Thoracic aorta (tissue), 2 donors: ENCODE measurements at regions not wholly inside any gene's neighbourhood (a gene's known extent, or its start where the extent isn't known, plus 50 kb on each side); places are given as distances from the start of the nearest gene placed in this dataset.

ENCODE experiments used
- ATAC-seq: fragments of 150-250 bp; one replicate; pipeline ENCODE4 v1.8.0; 2017; ENCODE audit warnings: low read depth; ENCODE audit not compliant: insufficient number of reproducible peaks, low FRiP score
- DNase-seq: peaks from one replicate; pipeline ENCODE4 v3.0.0-alpha.2; 2020; ENCODE audit warnings: low spot score
- H3K27ac ChIP-seq, 2 donors: fragments of 200-600 bp; sonication (generic); 1 replicate in 1 of 2; 2 replicates in 1 of 2; pipeline ENCODE4 v1.5.1; 2016; ENCODE audit warnings: mild to moderate bottlenecking in 2 of 2, moderate library complexity in 2 of 2
- H3K27me3 ChIP-seq: fragments of 200-600 bp; sonication (generic); replicated peaks from 2 replicates; pipeline ENCODE4 v1.6.0; 2016; ENCODE audit warnings: mild to moderate bottlenecking; ENCODE audit not compliant: insufficient read depth
- H3K36me3 ChIP-seq: fragments of 200-600 bp; sonication (generic); one replicate; pipeline ENCODE4 v1.5.1; 2016
- H3K4me1 ChIP-seq, 2 donors: fragments of 200-600 bp; sonication (generic); 1 replicate in 1 of 2; 2 replicates in 1 of 2; pipeline versions ENCODE4 v1.5.1 to v1.6.0; 2016; ENCODE audit warnings: low read depth in 2 of 2, mild to moderate bottlenecking in 1 of 2; ENCODE audit not compliant: control insufficient read depth in 1 of 2
- H3K4me3 ChIP-seq: fragments of 200-600 bp; sonication (generic); 2 replicates; pipeline ENCODE4 v1.5.1; 2016; ENCODE audit warnings: mild to moderate bottlenecking
- H3K9me3 ChIP-seq: fragments of 200-600 bp; sonication (generic); 2 replicates; pipeline ENCODE4 v1.5.1; 2016
- TF ChIP-seq, protein P1 (sequence below): fragments of 200-600 bp; sonication (generic); IDR thresholded peaks from one replicate; pipeline ENCODE4 v1.5.1; 2019; ENCODE audit warnings: antibody characterized with exemption

DNA sequence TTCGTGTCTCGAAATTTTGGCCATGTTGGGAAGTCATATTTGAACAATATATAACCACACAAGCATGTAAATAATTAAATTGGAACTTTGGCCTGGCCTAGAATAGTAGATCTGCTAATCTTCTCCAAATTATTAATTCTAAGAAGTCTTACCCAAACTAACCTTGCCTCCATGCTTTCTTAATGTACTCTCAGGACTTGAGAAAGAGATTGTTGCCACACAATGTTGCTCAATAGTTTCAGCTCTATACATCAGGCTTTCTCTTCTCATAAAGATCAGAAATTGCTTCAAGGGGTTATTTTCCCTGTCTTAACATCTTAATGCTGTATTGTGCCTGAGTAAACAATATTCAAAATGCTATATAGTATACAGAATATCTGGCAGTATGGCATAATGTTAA is 202.7 kb upstream of the LRIG1 start:
- no peak overlapping the region for H3K4me3 ChIP-seq
- H3K36me3 ChIP-seq = no peaks in the 10 kb centered on the region
- no peaks in the 10 kb centered on the region for H3K9me3 ChIP-seq
- no peak for DNase-seq
- no peaks in the 10 kb centered on the region for H3K4me1 ChIP-seq
- H3K27me3 ChIP-seq = no peaks in the 10 kb centered on the region
- ATAC-seq = no peak
- no peak overlapping the region for H3K27ac ChIP-seq
- TF ChIP-seq, protein P1, sequence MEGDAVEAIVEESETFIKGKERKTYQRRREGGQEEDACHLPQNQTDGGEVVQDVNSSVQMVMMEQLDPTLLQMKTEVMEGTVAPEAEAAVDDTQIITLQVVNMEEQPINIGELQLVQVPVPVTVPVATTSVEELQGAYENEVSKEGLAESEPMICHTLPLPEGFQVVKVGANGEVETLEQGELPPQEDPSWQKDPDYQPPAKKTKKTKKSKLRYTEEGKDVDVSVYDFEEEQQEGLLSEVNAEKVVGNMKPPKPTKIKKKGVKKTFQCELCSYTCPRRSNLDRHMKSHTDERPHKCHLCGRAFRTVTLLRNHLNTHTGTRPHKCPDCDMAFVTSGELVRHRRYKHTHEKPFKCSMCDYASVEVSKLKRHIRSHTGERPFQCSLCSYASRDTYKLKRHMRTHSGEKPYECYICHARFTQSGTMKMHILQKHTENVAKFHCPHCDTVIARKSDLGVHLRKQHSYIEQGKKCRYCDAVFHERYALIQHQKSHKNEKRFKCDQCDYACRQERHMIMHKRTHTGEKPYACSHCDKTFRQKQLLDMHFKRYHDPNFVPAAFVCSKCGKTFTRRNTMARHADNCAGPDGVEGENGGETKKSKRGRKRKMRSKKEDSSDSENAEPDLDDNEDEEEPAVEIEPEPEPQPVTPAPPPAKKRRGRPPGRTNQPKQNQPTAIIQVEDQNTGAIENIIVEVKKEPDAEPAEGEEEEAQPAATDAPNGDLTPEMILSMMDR = no peak

DNA sequence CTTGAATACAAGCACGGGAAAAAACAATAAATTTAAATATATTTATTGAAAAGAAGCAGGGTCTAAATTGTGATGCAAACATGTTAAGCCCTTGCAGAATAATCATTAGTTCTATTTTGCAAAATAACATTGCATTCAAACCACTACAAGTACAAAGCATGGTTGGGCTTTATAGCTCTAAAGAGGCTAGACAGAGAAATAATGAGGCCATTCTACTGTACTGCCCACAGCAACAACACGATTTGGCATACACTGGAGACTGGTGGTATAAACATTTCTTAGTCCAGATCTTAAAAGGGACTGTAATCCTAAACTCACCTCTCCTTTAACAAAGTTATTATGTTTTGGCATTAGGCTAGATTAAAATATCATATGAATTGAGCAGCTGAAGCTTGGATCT is 204.3 kb upstream of the LRIG1 start:
- H3K27me3 ChIP-seq = no peaks in the 10 kb centered on the region
- no peaks in the 10 kb centered on the region for H3K9me3 ChIP-seq
- H3K36me3 ChIP-seq = no peaks in the 10 kb centered on the region
- TF ChIP-seq, protein P1 = no peak
- no peak overlapping the region for H3K27ac ChIP-seq
- no peak overlapping the region for H3K4me3 ChIP-seq
- no peak for DNase-seq
- no peak for ATAC-seq
- H3K4me1 ChIP-seq = no peaks in the 10 kb centered on the region

DNA sequence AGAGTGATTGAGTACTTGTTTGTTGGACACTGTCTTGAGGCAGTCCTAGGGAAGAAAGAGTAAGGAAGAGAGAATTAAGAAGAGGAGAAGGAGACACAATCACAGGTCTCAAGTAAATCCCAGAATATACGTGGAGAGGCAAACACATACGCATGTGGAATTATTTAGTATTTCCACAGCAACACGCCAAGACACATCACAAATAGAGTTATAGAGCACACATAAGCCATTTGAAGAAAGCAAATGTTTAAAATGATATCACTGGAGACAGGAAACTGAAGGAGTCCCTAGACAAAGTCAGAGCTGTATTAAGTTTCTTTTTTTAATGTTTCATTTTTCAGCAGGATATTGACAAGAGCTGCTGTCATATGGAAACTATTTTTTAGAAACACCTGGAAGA is 206.1 kb upstream of the LRIG1 start:
- no peaks in the 10 kb centered on the region for H3K4me1 ChIP-seq
- H3K27ac ChIP-seq = no peak overlapping the region
- no peaks in the 10 kb centered on the region for H3K9me3 ChIP-seq
- H3K27me3 ChIP-seq = no peaks in the 10 kb centered on the region
- TF ChIP-seq, protein P1 = no peak
- H3K4me3 ChIP-seq = no peak overlapping the region
- H3K36me3 ChIP-seq = no peaks in the 10 kb centered on the region
- ATAC-seq (no peak), DNase-seq (no peak)

DNA sequence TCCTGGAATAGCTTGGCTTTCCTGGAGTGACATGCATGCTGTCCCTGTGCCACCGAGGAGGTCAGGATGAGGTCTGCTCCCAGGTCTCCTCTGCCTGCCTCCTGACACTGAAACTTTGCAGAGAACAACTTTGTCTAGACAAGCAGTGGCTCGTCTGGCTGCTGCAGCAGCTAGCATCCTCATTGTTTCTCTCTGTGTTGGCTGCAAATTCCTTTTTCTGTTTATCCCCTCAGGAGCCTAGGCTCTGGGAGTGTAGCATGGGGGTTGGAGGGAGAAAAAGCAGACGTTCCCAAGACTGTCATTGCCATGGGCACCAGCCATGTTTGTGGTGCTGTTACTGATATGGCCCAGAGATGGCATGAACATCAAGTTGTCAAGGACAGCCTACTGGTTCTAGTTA is 208.7 kb upstream of the LRIG1 start:
- Histone ChIP-seq H3K27me3 (no peaks in the 10 kb centered on the region), H3K27ac (no peak overlapping the region), H3K36me3 (no peaks in the 10 kb centered on the region), H3K9me3 (no peaks in the 10 kb centered on the region), H3K4me3 (no peak overlapping the region), H3K4me1 (no peaks in the 10 kb centered on the region)
- DNase-seq = no peak
- TF ChIP-seq, protein P1 = no peak
- ATAC-seq = no peak

DNA sequence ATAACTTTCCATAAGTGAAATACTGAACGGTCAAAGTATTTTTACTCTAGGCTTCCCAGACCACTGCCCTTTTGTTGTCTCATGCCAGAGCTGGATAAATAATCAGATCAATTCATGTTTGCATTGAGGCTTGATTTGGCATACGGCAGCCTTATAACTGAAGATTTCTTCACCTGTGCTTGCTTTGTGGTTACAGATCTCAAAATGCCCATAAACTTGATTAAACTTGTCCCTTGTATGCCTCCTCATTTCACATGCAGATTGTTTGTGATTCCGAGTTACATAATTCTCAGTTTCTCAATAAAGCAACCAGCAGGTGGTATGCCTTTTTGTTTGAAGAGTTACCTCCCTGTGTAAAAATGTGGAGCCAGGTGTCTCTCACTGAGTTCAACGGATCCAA is 211.4 kb upstream of the LRIG1 start:
- Histone ChIP-seq H3K4me1 (no peaks in the 10 kb centered on the region), H3K27ac (no peak overlapping the region), H3K36me3 (no peaks in the 10 kb centered on the region), H3K9me3 (no peaks in the 10 kb centered on the region), H3K4me3 (no peak overlapping the region), H3K27me3 (no peaks in the 10 kb centered on the region)
- no peak for DNase-seq
- ATAC-seq = no peak
- TF ChIP-seq, protein P1 = no peak
